ELF-1 (cell line): ENCODE measurements at regions not wholly inside any gene's neighbourhood (a gene's known extent, or its start where the extent isn't known, plus 50 kb on each side); places are given as distances from the start of the nearest gene placed in this dataset.
A peak's percentile ranks its signal among the peaks of the same experiment; 100 is the strongest.
"Not testable (repeated sequence)": the region's sequence is repeated elsewhere in the genome, so short reads cannot be mapped to it uniquely, and the experiment has no call there.

ENCODE experiments used
- DNase-seq: peaks from one replicate; pipeline ENCODE4 v3.0.0-alpha.2; 2016; ENCODE audit warnings: low read depth, low spot score

DNA sequence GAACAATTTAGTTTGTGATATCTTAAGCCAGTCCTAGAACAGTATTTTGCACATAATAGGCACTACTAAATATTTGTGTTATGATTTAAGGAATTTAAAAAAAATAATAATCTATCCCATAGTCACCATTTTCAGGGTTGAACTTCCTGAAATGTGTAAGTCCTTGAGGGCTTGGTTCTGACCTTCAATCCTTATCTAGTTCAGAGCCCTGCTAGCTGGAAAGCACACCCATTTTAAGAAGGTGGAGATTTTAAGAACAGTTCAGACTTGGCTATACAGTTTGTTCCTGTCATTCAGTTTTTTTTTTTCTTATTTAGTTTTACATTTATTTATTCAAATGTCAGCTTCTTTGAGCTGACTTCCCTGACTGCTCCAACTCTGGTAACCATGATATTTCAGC lies 183.4 kb upstream of the MAGI2 start:
- DNase-seq = no peak

GRCh38 chr7:79625921-79626320 lies 172.5 kb upstream of the MAGI2 start:
- DNase-seq = not testable (repeated sequence)

- DNase-seq = no peak
Measured at GRCh38 chr7:79624336-79624735, 170.9 kb upstream of the MAGI2 start.

DNA sequence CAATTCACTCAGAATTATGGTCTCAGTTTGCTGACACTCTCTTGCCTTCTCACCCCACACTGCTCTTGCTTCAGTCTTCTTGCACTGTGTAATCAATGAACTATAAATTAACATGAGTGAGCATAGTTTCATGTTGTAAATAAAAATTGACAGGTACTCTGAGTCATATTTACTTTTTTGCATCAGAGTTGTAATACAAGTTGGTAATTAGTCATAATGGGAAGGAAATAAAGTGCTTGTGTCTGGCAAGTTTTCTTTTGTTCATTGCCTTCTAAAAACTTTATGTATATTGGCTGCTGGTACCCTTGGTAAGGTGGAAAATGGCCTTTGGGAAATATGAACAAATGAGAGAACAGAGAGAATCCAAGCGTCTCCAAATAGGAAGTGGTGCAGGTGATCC lies 169.3 kb upstream of the MAGI2 start:
- no peak for DNase-seq

DNA sequence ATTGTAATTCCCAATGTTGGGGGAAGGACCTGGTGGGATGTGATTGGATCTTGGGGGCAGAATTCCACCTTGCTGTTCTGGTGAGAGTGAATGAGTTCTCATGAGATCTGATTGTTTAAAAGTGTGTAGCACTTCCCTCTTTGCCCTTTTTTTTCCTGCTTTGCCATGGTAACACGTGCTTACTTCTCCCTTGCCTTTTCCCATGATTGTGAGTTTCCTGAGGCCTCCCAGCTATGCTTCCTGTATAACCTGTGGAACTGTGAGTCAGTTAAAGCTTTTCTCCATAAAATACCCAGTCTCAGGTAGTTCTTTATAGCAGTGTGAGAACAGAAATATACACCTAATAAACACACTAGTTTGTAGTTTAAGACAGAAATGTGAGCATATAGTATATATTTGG lies 166.8 kb upstream of the MAGI2 start:
- DNase-seq = no peak

DNA sequence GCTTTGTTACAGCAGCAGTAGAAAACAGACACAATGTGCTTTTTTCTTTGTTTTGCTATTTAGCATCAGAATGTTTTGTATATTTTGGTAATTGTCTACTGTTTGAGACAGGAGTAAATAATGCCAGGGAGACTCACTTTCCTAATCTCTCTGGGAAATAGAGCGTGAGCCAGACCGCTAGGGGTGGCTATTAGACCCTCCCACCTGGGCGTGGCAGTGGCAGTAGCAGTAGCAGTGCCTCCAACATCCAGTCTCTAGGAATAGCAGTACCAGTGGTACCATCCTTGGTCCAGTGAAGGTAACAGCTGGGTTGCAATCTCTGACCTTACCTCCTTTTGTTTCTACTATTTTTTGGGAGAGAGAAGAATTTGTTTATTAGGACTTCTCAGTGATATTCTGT lies 165.7 kb upstream of the MAGI2 start:
- no peak for DNase-seq

- no peak for DNase-seq
Measured at GRCh38 chr7:79615871-79616640, 162.6 kb upstream of the MAGI2 start.

DNA sequence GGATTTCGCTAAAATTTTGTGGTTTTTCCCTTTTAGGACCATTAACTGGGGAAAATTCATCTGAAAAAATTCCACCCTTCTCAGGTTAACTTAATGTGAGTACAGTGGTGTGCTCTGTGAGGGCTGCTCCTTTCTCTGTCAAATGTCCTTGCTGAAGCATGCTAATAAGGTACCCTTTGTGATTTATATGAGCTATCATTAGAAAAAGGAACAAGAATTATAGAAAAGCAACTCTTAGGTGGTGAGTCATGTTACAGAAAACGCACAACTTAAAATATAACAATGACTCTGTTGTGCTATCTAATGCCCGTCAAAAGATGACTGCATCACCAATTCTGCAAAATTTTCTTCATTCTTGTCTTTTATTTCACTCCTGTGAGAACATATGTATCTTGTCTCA lies 162.0 kb upstream of the MAGI2 start:
- no peak for DNase-seq

GRCh38 chr7:79612903-79613302 lies 159.4 kb upstream of the MAGI2 start:
- DNase-seq = no peak

- no peak for DNase-seq
Measured at GRCh38 chr7:79612022-79612421, 158.6 kb upstream of the MAGI2 start.

DNA sequence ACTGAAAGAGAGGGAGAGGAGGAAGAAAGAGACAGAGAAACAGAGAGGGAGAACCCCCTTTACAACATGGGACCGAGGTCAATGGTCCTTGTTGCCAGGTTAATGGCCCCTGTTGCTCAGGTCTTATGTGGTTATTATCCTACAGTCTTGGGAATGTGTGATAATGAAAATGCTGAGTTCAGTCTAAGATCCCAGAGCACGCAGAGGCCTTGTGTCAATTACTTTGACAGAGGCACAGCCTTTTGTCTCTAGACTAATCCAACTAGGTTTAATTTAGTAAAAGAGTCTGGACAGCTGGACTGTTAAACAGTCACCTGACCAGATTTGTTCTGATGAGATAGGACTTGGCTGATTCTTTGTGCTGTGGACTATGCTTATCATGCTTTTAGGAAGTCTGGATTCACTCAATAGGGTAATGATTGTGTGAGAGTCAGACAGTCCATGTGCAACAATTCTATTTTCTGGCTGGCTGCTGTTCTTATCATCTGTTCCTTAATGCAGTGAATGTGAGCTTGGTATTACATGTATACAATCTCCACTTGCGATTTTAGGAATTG lies 157.4 kb upstream of the MAGI2 start:
- peak; percentile 4 for DNase-seq

- no peak for DNase-seq
Measured at GRCh38 chr7:79610313-79610712, 156.8 kb upstream of the MAGI2 start.

DNA sequence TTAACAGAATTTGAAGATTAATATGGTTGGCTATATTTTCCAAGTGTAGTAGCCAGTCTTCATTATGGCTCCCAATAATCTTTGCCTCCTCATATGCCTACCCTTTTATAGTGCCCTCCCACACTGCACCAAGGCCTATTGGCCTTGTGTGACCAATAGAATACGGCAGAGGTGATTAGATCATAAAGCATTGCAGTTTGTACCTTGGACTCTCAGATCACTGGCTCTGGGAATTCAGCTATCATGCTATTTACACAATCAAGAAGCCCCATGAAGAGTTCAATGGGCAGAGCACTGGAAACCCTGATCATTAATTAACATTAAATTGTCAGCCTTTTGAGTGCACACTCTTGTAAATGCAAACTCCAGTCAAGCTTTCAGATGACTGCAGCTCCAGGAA lies 154.5 kb upstream of the MAGI2 start:
- DNase-seq = no peak

- no peak for DNase-seq
Measured at GRCh38 chr7:79604841-79605240, 151.4 kb upstream of the MAGI2 start.

- no peak for DNase-seq
Measured at GRCh38 chr7:79598351-79598750, 144.9 kb upstream of the MAGI2 start.

- not testable (repeated sequence) for DNase-seq
Measured at GRCh38 chr7:79594671-79595070, 141.2 kb upstream of the MAGI2 start.

- no peak for DNase-seq
Measured at GRCh38 chr7:79593866-79594301, 140.4 kb upstream of the MAGI2 start.

DNA sequence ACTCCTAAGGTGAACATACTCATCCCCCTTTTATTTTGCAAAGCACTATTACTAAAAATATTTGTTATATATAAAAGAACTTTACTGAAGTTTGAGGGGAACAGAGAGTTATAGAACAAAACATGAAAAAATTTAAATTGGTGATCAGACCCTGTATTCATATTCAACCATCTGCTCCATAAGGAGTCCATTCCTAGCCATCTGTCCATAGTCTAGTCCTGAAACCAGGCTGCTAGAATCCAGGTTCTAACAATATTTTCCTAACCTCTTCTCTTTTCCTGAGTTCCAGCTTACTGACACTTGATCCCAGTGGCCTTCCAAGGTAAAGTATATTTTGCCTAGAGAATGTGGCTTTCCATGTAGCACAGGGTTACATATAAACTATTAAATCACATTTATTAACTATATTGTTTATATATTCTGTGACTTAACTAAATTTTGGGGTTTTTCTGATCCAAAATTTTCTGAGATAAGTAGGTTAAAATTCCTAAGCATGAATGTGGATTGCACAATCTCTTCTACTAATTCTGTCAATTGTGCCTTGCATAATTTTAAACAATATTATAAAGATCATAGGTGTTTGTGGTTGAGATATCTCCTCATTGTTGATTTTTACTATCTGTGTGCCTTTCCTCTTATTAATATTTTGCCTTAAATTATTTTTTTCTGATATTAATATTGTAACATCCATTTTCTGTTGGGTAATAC lies 137.6 kb upstream of the MAGI2 start:
- no peak for DNase-seq

DNA sequence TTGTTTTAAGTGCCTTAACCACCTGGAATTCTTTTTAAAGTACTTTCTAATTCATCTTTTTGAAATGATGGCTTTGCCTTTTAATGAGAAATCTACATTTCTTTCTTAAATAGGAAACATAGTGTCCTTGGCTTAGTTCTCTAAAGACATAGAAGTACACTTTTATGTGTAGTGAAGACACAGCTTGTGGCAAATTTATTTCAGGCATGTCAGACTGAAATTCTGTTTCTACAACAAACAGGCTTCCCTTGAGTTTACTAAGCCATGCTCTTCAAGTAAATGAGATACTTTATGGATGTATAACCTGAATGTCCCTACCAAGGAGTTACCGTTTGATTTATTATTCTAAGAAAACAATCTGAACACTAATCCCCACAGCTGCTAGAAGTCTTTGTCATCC lies 136.9 kb upstream of the MAGI2 start:
- DNase-seq = no peak

- DNase-seq = no peak
Measured at GRCh38 chr7:79570903-79571302, 117.4 kb upstream of the MAGI2 start.

GRCh38 chr7:79563821-79564522 lies 110.5 kb upstream of the MAGI2 start:
- DNase-seq = no peak

GRCh38 chr7:79555571-79555970 lies 102.1 kb upstream of the MAGI2 start:
- DNase-seq = no peak
